ENCODE measurements at regions not wholly inside any gene's neighbourhood (a gene's known extent, or its start where the extent isn't known, plus 50 kb on each side); places are given as distances from the start of the nearest gene placed in this dataset.

DNA sequence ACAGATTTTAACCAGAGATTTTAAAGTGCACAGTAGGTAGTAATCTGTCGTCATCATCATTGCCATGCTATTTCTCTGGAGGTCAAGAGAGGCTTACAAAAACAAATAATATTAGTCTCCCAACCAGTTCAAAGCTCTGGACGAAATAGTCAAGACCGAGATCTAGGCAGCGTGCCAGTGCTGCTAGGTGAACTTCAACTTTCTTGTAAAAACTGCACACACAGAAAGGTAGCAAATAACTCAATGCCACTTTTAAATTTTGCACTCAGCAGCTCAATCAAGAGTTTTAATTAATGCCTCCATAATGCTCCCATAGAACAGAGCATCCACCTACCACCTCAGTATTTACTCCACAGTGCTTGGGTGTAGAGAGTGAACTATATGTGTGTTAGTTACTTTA, 656.8 kb downstream of the IRX1 start:
- no peak for TF ChIP-seq CTCF (IDR thresholded peaks at IDR 0.05)
- no peak for TF ChIP-seq EP300 (IDR thresholded peaks at IDR 0.05)
- no peak for TF ChIP-seq POLR2A (IDR thresholded peaks at IDR 0.05)
